ENCODE measurements at regions not wholly inside any gene's neighbourhood (a gene's known extent, or its start where the extent isn't known, plus 50 kb on each side); places are given as distances from the start of the nearest gene placed in this dataset.

- TF ChIP-seq ZFP3 (CRISPR knock-in tag; IDR thresholded peaks at IDR 0.05) (no peak), CSDC2 (CRISPR knock-in tag; IDR thresholded peaks at IDR 0.05) (no peak)
These were observed 66.7 kb upstream of the DPT start for GRCh38 chr1:168795681-168796080.
